K562 (cell line): ENCODE measurements at regions not wholly inside any gene's neighbourhood (a gene's known extent, or its start where the extent isn't known, plus 50 kb on each side); places are given as distances from the start of the nearest gene placed in this dataset.

Experiments used
- ATAC-seq: fragments of 200-7000 bp; cut with Tn5 transposase; 3 replicates; pipeline ENCODE4 v1.9.1; 2020; ENCODE audit warnings: moderate library complexity
- BruUV-seq: library from RNA; stranded (reverse); fragments of 400-500 nt; replicated peaks from 2 replicates; lab custom pipeline; 2021; lab: Mats Ljungman, UMichigan
- CTCF ChIA-PET: fragments of 300-600 bp; formaldehyde crosslinking; extraction: SDS; loops from one replicate; lab custom pipeline; 2021; ENCODE audit warnings: low intra/inter-chr PET ratio; lab: Yijun Ruan, JAX
- POLR2A ChIA-PET: fragments of 300-600, 350-650 bp; sonication (Branson Sonifier 250); formaldehyde crosslinking; extraction: SDS; loops from one replicate; lab custom pipeline; 2021; ENCODE audit warnings: antibody characterized with exemption, inconsistent platforms; lab: Yijun Ruan, JAX
- DNase-seq, 4 experiments: peaks; one replicate each; pipeline versions ENCODE4 v3.0.0 to v3.0.0-alpha.2; 2011 to 2018; ENCODE audit warnings: low spot score in 3 of 4, mixed read lengths in 3 of 4; ENCODE audit errors: extremely low read depth in 1 of 4
- FAIRE-seq: peaks from 2 replicates; lab custom pipeline; 2011; peaks lifted over from hg19 to GRCh38; lab: Jason Lieb, UNC
- H2AFZ ChIP-seq: 2 replicates; pipeline ENCODE4 v1.6.0; 2011; ENCODE audit warnings: low read depth, low read length, control low read depth, inconsistent platforms
- H3K27ac ChIP-seq: fragments of 200-600 bp; 3 replicates; pipeline ENCODE4 v1.8.0; 2011; ENCODE audit warnings: low read depth, mild to moderate bottlenecking, control low read depth, inconsistent platforms, low read length, moderate library complexity, mixed read lengths; ENCODE audit errors: extremely low read depth
- H3K27me3 ChIP-seq, 2 experiments: fragments of 300-600 bp in 1 of 2; 2 replicates in 1 of 2; 3 replicates in 1 of 2; pipeline versions ENCODE4 v1.6.0 to v1.8.0; 2011; ENCODE audit warnings: inconsistent platforms in 2 of 2, low read length in 2 of 2, mild to moderate bottlenecking in 1 of 2, mixed read lengths in 1 of 2, moderate library complexity in 1 of 2; ENCODE audit not compliant: control insufficient read depth in 2 of 2, insufficient read depth in 2 of 2
- H3K36me3 ChIP-seq: fragments of 300-600 bp; 3 replicates; pipeline ENCODE4 v1.8.0; 2011; ENCODE audit warnings: mild to moderate bottlenecking, low read length, inconsistent platforms; ENCODE audit not compliant: control insufficient read depth, insufficient read depth
- H3K4me1 ChIP-seq, 2 experiments: fragments of 200-600 bp in 1 of 2; replicated peaks in 1 of 2; 2 replicates in 1 of 2; 3 replicates in 1 of 2; pipeline versions ENCODE4 v1.5.1 to v1.8.0; 2011; ENCODE audit warnings: inconsistent platforms in 2 of 2, low read length in 2 of 2, mild to moderate bottlenecking in 1 of 2, mixed read lengths in 1 of 2, moderate library complexity in 1 of 2; ENCODE audit not compliant: control insufficient read depth in 2 of 2, insufficient read depth in 2 of 2
- H3K4me2 ChIP-seq: 2 replicates; pipeline ENCODE4 v1.6.1; 2011; ENCODE audit warnings: low read length, control low read depth, inconsistent platforms, mixed read lengths; ENCODE audit not compliant: insufficient read depth
- H3K4me3 ChIP-seq: fragments of 200-600 bp; sonication (generic), shearing (Covaris generic); 2 replicates; pipeline ENCODE4 v1.5.1; 2016; ENCODE audit warnings: control low read depth, inconsistent platforms
- H3K79me2 ChIP-seq: fragments of 200-600 bp; 3 replicates; pipeline ENCODE4 v1.8.0; 2011; ENCODE audit warnings: low read length, inconsistent platforms; ENCODE audit not compliant: control insufficient read depth, insufficient read depth
- H3K9ac ChIP-seq, 2 experiments: 2 replicates each; pipeline versions ENCODE4 v1.6.0 to v1.6.1; 2011; ENCODE audit warnings: low read depth in 2 of 2, low read length in 2 of 2, control low read depth in 1 of 2, inconsistent platforms in 1 of 2, mild to moderate bottlenecking in 1 of 2, mixed read lengths in 1 of 2; ENCODE audit not compliant: insufficient read depth in 1 of 2
- H3K9me1 ChIP-seq: one replicate; pipeline ENCODE4 v1.6.0; 2011; ENCODE audit warnings: inconsistent platforms, mild to moderate bottlenecking, low read length, moderate library complexity; ENCODE audit not compliant: control insufficient read depth, insufficient read depth
- H3K9me3 ChIP-seq: replicated peaks from 2 replicates; pipeline ENCODE4 v1.5.1; 2011; ENCODE audit warnings: low read depth, low read length, inconsistent platforms; ENCODE audit not compliant: control insufficient read depth, insufficient read depth
- H4K20me1 ChIP-seq: replicated peaks from 2 replicates; pipeline ENCODE4 v1.6.1; 2011; ENCODE audit warnings: low read length, inconsistent platforms, mixed read lengths; ENCODE audit not compliant: control insufficient read depth, insufficient read depth
- BACH1 ChIP-seq: fragments of 200-800 bp; sonication (Bioruptor generic); IDR thresholded peaks from 2 replicates; pipeline ENCODE4 v1.6.1; 2016; ENCODE audit warnings: missing genetic modification characterization, missing compliant biosample characterization
- EWSR1 ChIP-seq: fragments of 450-650 bp; IDR thresholded peaks from 2 replicates; pipeline ENCODE4 v1.6.1; 2018; ENCODE audit warnings: borderline replicate concordance, mild to moderate bottlenecking, low read depth, moderate library complexity; ENCODE audit not compliant: partially characterized antibody
- FOXP1 ChIP-seq: sonication (generic); formaldehyde crosslinking; IDR thresholded peaks from 2 replicates; pipeline ENCODE4 v1.8.0; 2022; ENCODE audit warnings: mild to moderate bottlenecking, missing genetic modification reagents
- HNRNPL ChIP-seq: fragments of 200-400 bp; formaldehyde crosslinking; IDR thresholded peaks from 2 replicates; pipeline ENCODE4 v1.6.1; 2017; ENCODE audit warnings: low read depth, mild to moderate bottlenecking, low read length
- HNRNPLL ChIP-seq: fragments of 200-400 bp; formaldehyde crosslinking; IDR thresholded peaks from 2 replicates; pipeline ENCODE4 v1.6.1; 2017; ENCODE audit warnings: low read length, low read depth, mild to moderate bottlenecking; ENCODE audit not compliant: poor library complexity, severe bottlenecking
- NRF1 ChIP-seq, 2 experiments: fragments of 450-650 bp; IDR thresholded peaks in 1 of 2; conservative IDR thresholded peaks in 1 of 2; 2 replicates each; pipeline ENCODE4 v1.6.1; 2014; ENCODE audit warnings: mild to moderate bottlenecking in 2 of 2
- RBM34 ChIP-seq: fragments of 200-400 bp; formaldehyde crosslinking; IDR thresholded peaks from 2 replicates; pipeline ENCODE4 v1.6.1; 2018; ENCODE audit warnings: low read length, borderline replicate concordance; ENCODE audit not compliant: insufficient read depth
- SMARCB1 ChIP-seq: IDR thresholded peaks from 2 replicates; pipeline ENCODE4 v1.6.1; 2011; ENCODE audit warnings: improper control_type of control experiment, low read depth; ENCODE audit not compliant: insufficient read length
- TAF9B ChIP-seq: fragments of 450-650 bp; IDR thresholded peaks from 2 replicates; pipeline ENCODE4 v1.6.1; 2018; ENCODE audit warnings: mild to moderate bottlenecking; ENCODE audit not compliant: partially characterized antibody
- ZNF165 ChIP-seq: fragments of 250-450 bp; sonication (Bioruptor Pico); IDR thresholded peaks from 2 replicates; pipeline ENCODE4 v1.4.0; 2020; ENCODE audit warnings: borderline replicate concordance
- ZNF232 ChIP-seq: sonication (generic); formaldehyde crosslinking; IDR thresholded peaks from 2 replicates; pipeline ENCODE4 v1.8.0; 2022; ENCODE audit warnings: mild to moderate bottlenecking, missing genetic modification reagents
- ZNF444 ChIP-seq: fragments of 250-450 bp; sonication (Bioruptor Pico); IDR thresholded peaks from 2 replicates; pipeline ENCODE4 v1.4.0; 2020; ENCODE audit warnings: mild to moderate bottlenecking, moderate library complexity
- ZNF780A ChIP-seq: fragments of 250-450 bp; sonication (Bioruptor Pico); IDR thresholded peaks from 2 replicates; pipeline ENCODE4 v1.5.0; 2021; ENCODE audit warnings: mild to moderate bottlenecking
- in situ Hi-C: fragments of 300-500 bp; cut with MboI; formaldehyde crosslinking; loops from 4 replicates; pipeline ENCODE4 v1.15.0; 2018; ENCODE audit warnings: inconsistent platforms, mixed read lengths
- intact Hi-C: fragments of 100-400 bp; cut with micrococcal nuclease; formaldehyde crosslinking; loops from 2 replicates; pipeline ENCODE4 v1.14.2; 2022
- TF ChIP-seq, protein P1 (sequence below), 2 experiments: fragments of 450-650 bp; IDR thresholded peaks; 2 replicates each; pipeline ENCODE4 v1.6.1; 2016
- TF ChIP-seq, protein P2 (sequence below): sonication (generic); formaldehyde crosslinking; IDR thresholded peaks from 2 replicates; pipeline ENCODE4 v1.9.0; 2022; ENCODE audit warnings: mild to moderate bottlenecking, missing genetic modification reagents
- TF ChIP-seq, protein P3 (sequence below): sonication (generic); formaldehyde crosslinking; IDR thresholded peaks from 2 replicates; pipeline ENCODE4 v1.8.0; 2022; ENCODE audit warnings: missing genetic modification reagents, mild to moderate bottlenecking, borderline replicate concordance
- TF ChIP-seq, protein P4 (sequence below): sonication (generic); formaldehyde crosslinking; IDR thresholded peaks from 2 replicates; pipeline ENCODE4 v1.8.1; 2023; ENCODE audit warnings: mild to moderate bottlenecking, missing genetic modification reagents

DNA sequence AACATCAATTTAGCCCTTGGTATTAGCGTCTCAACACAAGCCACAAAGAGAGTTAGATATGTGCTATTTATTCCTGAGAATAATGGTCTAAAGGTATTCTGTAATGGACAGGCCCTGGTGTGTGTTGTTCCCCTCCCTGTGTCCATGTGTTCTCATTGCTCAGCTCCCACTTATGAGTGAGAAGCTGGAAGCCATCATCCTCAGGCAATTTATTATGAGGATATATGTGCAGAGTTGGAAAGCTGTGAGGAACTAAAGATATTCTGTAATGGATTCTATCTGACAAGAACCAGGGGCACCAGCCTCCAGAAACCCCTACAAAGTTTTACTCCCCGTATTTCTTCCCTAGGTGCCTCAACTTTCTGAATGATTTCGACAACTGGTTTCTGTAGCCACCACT, 210.8 kb downstream of the GRIN2B start (continued):
- TF ChIP-seq HNRNPLL, result no peak
- TF ChIP-seq BACH1 (tag), result no peak
- TF ChIP-seq RBM34, result no peak
- no peak for TF ChIP-seq NRF1 (conservative IDR thresholded peaks at IDR 0.05 in 1 of 2, IDR thresholded peaks at IDR 0.05 in 1 of 2)
- TF ChIP-seq, protein P1, sequence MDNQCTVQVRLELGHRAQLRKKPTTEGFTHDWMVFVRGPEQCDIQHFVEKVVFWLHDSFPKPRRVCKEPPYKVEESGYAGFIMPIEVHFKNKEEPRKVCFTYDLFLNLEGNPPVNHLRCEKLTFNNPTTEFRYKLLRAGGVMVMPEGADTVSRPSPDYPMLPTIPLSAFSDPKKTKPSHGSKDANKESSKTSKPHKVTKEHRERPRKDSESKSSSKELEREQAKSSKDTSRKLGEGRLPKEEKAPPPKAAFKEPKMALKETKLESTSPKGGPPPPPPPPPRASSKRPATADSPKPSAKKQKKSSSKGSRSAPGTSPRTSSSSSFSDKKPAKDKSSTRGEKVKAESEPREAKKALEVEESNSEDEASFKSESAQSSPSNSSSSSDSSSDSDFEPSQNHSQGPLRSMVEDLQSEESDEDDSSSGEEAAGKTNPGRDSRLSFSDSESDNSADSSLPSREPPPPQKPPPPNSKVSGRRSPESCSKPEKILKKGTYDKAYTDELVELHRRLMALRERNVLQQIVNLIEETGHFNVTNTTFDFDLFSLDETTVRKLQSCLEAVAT (IDR thresholded peaks at IDR 0.05), result no peak
- TF ChIP-seq ZNF232 (CRISPR knock-in tag), result no peak
- TF ChIP-seq ZNF780A, result no peak

DNA sequence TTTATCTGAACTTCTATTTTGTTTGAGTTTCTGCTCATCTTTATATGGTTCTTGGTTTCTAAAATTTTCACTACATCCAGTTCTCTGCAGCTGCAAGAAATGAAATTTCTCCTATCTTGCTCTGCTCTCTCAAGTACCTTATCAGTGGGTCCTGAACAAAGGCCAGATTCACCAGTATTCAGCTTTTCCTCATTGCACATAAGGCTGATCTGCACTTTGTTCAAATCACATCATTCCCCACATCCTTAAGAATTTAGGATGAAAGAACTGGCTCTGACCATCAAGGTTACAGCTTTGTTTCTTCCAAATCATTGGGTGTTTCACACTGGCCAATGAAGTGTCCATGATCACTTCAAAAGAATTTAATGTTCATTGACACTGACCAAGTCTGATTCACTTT, 211.4 kb downstream of the GRIN2B start:
- in situ Hi-C loops, result no loop called here
- no peak overlapping the region for H3K4me2 ChIP-seq
- no peaks in the 10 kb centered on the region for H3K27me3 ChIP-seq
- no peak overlapping the region for H3K27ac ChIP-seq
- no peaks in the 10 kb centered on the region for H3K36me3 ChIP-seq
- no TSS peak for BruUV-seq
- H3K9me1 ChIP-seq, result no peaks in the 10 kb centered on the region
- no peak overlapping the region for H3K4me3 ChIP-seq
- no peak overlapping the region for H2AFZ ChIP-seq
- H3K4me1 ChIP-seq, result no peaks in the 10 kb centered on the region
- ChIA-PET POLR2A (interaction anchor here (0.6 kb wide), 1 partner anchor 253 kb away, joined by 3 read pairs; no protein-coding TSS in a partner anchor), CTCF (no interaction called here)
- no peak overlapping the region for H3K9ac ChIP-seq
- no peak for ATAC-seq
- no peak for FAIRE-seq
- H4K20me1 ChIP-seq, result no peaks in the 10 kb centered on the region
- H3K79me2 ChIP-seq, result no peaks in the 10 kb centered on the region
- no peak for DNase-seq
- intact Hi-C loops, result no loop called here
- H3K9me3 ChIP-seq, result no peaks in the 10 kb centered on the region
- no peak for TF ChIP-seq HNRNPL
- TF ChIP-seq EWSR1, result no peak
- TF ChIP-seq SMARCB1, result no peak
- TF ChIP-seq, protein P2, sequence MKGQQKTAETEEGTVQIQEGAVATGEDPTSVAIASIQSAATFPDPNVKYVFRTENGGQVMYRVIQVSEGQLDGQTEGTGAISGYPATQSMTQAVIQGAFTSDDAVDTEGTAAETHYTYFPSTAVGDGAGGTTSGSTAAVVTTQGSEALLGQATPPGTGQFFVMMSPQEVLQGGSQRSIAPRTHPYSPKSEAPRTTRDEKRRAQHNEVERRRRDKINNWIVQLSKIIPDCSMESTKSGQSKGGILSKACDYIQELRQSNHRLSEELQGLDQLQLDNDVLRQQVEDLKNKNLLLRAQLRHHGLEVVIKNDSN, result no peak
- TF ChIP-seq ZNF165 (CRISPR knock-in tag), result no peak
- TF ChIP-seq TAF9B, result no peak
- TF ChIP-seq ZNF444 (CRISPR knock-in tag), result no peak
- no peak for TF ChIP-seq FOXP1 (CRISPR knock-in tag)
- TF ChIP-seq, protein P3, sequence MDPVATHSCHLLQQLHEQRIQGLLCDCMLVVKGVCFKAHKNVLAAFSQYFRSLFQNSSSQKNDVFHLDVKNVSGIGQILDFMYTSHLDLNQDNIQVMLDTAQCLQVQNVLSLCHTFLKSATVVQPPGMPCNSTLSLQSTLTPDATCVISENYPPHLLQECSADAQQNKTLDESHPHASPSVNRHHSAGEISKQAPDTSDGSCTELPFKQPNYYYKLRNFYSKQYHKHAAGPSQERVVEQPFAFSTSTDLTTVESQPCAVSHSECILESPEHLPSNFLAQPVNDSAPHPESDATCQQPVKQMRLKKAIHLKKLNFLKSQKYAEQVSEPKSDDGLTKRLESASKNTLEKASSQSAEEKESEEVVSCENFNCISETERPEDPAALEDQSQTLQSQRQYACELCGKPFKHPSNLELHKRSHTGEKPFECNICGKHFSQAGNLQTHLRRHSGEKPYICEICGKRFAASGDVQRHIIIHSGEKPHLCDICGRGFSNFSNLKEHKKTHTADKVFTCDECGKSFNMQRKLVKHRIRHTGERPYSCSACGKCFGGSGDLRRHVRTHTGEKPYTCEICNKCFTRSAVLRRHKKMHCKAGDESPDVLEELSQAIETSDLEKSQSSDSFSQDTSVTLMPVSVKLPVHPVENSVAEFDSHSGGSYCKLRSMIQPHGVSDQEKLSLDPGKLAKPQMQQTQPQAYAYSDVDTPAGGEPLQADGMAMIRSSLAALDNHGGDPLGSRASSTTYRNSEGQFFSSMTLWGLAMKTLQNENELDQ (CRISPR knock-in tag), result no peak
- TF ChIP-seq, protein P4, sequence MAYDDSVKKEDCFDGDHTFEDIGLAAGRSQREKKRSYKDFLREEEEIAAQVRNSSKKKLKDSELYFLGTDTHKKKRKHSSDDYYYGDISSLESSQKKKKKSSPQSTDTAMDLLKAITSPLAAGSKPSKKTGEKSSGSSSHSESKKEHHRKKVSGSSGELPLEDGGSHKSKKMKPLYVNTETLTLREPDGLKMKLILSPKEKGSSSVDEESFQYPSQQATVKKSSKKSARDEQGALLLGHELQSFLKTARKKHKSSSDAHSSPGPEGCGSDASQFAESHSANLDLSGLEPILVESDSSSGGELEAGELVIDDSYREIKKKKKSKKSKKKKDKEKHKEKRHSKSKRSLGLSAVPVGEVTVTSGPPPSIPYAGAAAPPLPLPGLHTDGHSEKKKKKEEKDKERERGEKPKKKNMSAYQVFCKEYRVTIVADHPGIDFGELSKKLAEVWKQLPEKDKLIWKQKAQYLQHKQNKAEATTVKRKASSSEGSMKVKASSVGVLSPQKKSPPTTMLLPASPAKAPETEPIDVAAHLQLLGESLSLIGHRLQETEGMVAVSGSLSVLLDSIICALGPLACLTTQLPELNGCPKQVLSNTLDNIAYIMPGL (CRISPR knock-in tag), result no peak
